H9 (cell line): ENCODE measurements at regions not wholly inside any gene's neighbourhood (a gene's known extent, or its start where the extent isn't known, plus 50 kb on each side); places are given as distances from the start of the nearest gene placed in this dataset.

ENCODE experiments used
- DNase-seq: peaks from one replicate; pipeline ENCODE4 v3.0.0-alpha.2; 2017
- H2AFZ ChIP-seq: one replicate; pipeline ENCODE4 v1.6.1; 2013; ENCODE audit warnings: mild to moderate bottlenecking, low read length, control low read depth, moderate library complexity
- H2AK5ac ChIP-seq: 2 replicates; pipeline ENCODE4 v1.6.1; 2013; ENCODE audit warnings: low read length, control low read depth, mixed read lengths; ENCODE audit not compliant: insufficient read length
- H2BK120ac ChIP-seq: one replicate; pipeline ENCODE4 v1.6.1; 2013; ENCODE audit warnings: low read depth, mild to moderate bottlenecking, low read length, control low read depth, inconsistent platforms; ENCODE audit not compliant: poor library complexity, severe bottlenecking
- H2BK12ac ChIP-seq: 2 replicates; pipeline ENCODE4 v1.6.1; 2013; ENCODE audit warnings: low read length, control low read depth, mixed read lengths, low read depth; ENCODE audit not compliant: insufficient read length
- H2BK15ac ChIP-seq: 2 replicates; pipeline ENCODE4 v1.6.1; 2013; ENCODE audit warnings: low read depth, low read length, control low read depth
- H2BK20ac ChIP-seq: one replicate; pipeline ENCODE4 v1.6.1; 2013; ENCODE audit warnings: low read depth, mild to moderate bottlenecking, low read length, control low read depth, inconsistent platforms; ENCODE audit not compliant: poor library complexity, severe bottlenecking
- H2BK5ac ChIP-seq: 2 replicates; pipeline ENCODE4 v1.6.1; 2013; ENCODE audit warnings: low read length, control low read depth, mixed read lengths; ENCODE audit not compliant: insufficient read length
- H3K14ac ChIP-seq: 2 replicates; pipeline ENCODE4 v1.6.1; 2013; ENCODE audit warnings: low read length, control low read depth; ENCODE audit not compliant: insufficient read depth
- H3K18ac ChIP-seq: 2 replicates; pipeline ENCODE4 v1.6.1; 2013; ENCODE audit warnings: low read depth, mild to moderate bottlenecking, mixed read lengths, low read length, control low read depth; ENCODE audit not compliant: insufficient read length
- H3K23ac ChIP-seq: 2 replicates; pipeline ENCODE4 v1.6.1; 2013; ENCODE audit warnings: low read length, control low read depth, mixed read lengths, low read depth; ENCODE audit not compliant: insufficient read length
- H3K23me2 ChIP-seq: 2 replicates; pipeline ENCODE4 v1.6.1; 2013; ENCODE audit warnings: low read depth, mild to moderate bottlenecking, mixed read lengths, low read length, control low read depth; ENCODE audit not compliant: insufficient read length, poor library complexity, severe bottlenecking
- H3K27ac ChIP-seq: 2 replicates; pipeline ENCODE4 v1.5.1; 2013; ENCODE audit warnings: low read length, control low read depth, mixed read lengths, low read depth; ENCODE audit not compliant: insufficient read length
- H3K27me3 ChIP-seq: 2 replicates; pipeline ENCODE4 v1.6.1; 2013; ENCODE audit warnings: low read length, control low read depth, inconsistent platforms; ENCODE audit not compliant: insufficient read depth
- H3K4ac ChIP-seq: 2 replicates; pipeline ENCODE4 v1.6.1; 2013; ENCODE audit warnings: low read depth, mild to moderate bottlenecking, control low read depth, inconsistent platforms, low read length, moderate library complexity
- H3K4me1 ChIP-seq: 2 replicates; pipeline ENCODE4 v1.6.1; 2013; ENCODE audit warnings: low read length, control low read depth, inconsistent platforms; ENCODE audit not compliant: insufficient read depth
- H3K4me2 ChIP-seq: 2 replicates; pipeline ENCODE4 v1.6.1; 2013; ENCODE audit warnings: low read length, control low read depth, mixed read lengths; ENCODE audit not compliant: insufficient read length, insufficient read depth
- H3K56ac ChIP-seq: 2 replicates; pipeline ENCODE4 v1.6.1; 2013; ENCODE audit warnings: low read depth, mild to moderate bottlenecking, mixed read lengths, low read length, control low read depth; ENCODE audit not compliant: insufficient read length
- H3K79me1 ChIP-seq: 2 replicates; pipeline ENCODE4 v1.6.1; 2013; ENCODE audit warnings: low read depth, mild to moderate bottlenecking, moderate library complexity, low read length, control low read depth, inconsistent platforms; ENCODE audit not compliant: insufficient read depth, poor library complexity, severe bottlenecking
- H3K79me2 ChIP-seq: 2 replicates; pipeline ENCODE4 v1.6.1; 2013; ENCODE audit warnings: low read length, control low read depth, inconsistent platforms; ENCODE audit not compliant: insufficient read depth
- H3K9ac ChIP-seq: 2 replicates; pipeline ENCODE4 v1.6.1; 2013; ENCODE audit warnings: low read length, control low read depth, mixed read lengths; ENCODE audit not compliant: insufficient read length; ENCODE audit errors: extremely low read depth
- H3K9me3 ChIP-seq: one replicate; pipeline ENCODE4 v1.6.1; 2013; ENCODE audit warnings: low read depth, low read length, inconsistent platforms; ENCODE audit not compliant: control insufficient read depth
- H3T11ph ChIP-seq: one replicate; pipeline ENCODE4 v1.6.1; 2013; ENCODE audit warnings: mild to moderate bottlenecking, low read length, control low read depth, inconsistent platforms
- H4K20me1 ChIP-seq: one replicate; pipeline ENCODE4 v1.6.1; 2013; ENCODE audit not compliant: control insufficient read depth, insufficient read length, insufficient read depth
- H4K5ac ChIP-seq: 2 replicates; pipeline ENCODE4 v1.6.1; 2013; ENCODE audit warnings: low read depth, mild to moderate bottlenecking, mixed read lengths, low read length, control low read depth; ENCODE audit not compliant: insufficient read length
- H4K8ac ChIP-seq: replicated peaks from 2 replicates; pipeline ENCODE4 v1.6.1; 2013; ENCODE audit warnings: low read length, control low read depth, mixed read lengths, low read depth; ENCODE audit not compliant: insufficient read length
- H4K91ac ChIP-seq: 2 replicates; pipeline ENCODE4 v1.6.1; 2013; ENCODE audit warnings: low read depth, mild to moderate bottlenecking, moderate library complexity, mixed read lengths, low read length, control low read depth; ENCODE audit not compliant: insufficient read length
- H3K27ac Mint-ChIP-seq, 3 experiments: 2 replicates in 2 of 3; 3 replicates in 1 of 3; pipeline ENCODE4 v1.8.0; 2020 to 2021; ENCODE audit warnings: mixed read lengths in 3 of 3, mild to moderate bottlenecking in 1 of 3, moderate library complexity in 1 of 3
- H3K27me3 Mint-ChIP-seq: 2 replicates; pipeline ENCODE4 v1.8.0; 2021; ENCODE audit warnings: low read depth, mild to moderate bottlenecking, moderate library complexity, mixed read lengths
- H3K36me3 Mint-ChIP-seq, 3 experiments: 2 replicates in 2 of 3; 3 replicates in 1 of 3; pipeline ENCODE4 v1.8.0; 2020 to 2021; ENCODE audit warnings: low read depth in 3 of 3, mixed read lengths in 3 of 3; ENCODE audit not compliant: insufficient read depth in 1 of 3
- H3K4me1 Mint-ChIP-seq, 2 experiments: 2 replicates each; pipeline ENCODE4 v1.8.0; 2020; ENCODE audit warnings: mixed read lengths in 2 of 2
- H3K4me3 Mint-ChIP-seq, 2 experiments: 2 replicates in 1 of 2; 3 replicates in 1 of 2; pipeline ENCODE4 v1.8.0; 2020 to 2021; ENCODE audit warnings: mild to moderate bottlenecking in 2 of 2, mixed read lengths in 2 of 2, moderate library complexity in 1 of 2
- H3K9me3 Mint-ChIP-seq, 2 experiments: 2 replicates in 1 of 2; 3 replicates in 1 of 2; pipeline ENCODE4 v1.8.0; 2020; ENCODE audit warnings: mild to moderate bottlenecking in 2 of 2, mixed read lengths in 2 of 2, moderate library complexity in 1 of 2
- WGBS: extraction: QIAGEN DNeasy Blood & Tissue Kit; methylation state at CpG from one replicate; pipeline ENCODE4 v1.1.7; 2013; ENCODE audit warnings: missing lambda C conversion rate, low lambda C conversion rate, mixed read lengths; ENCODE audit not compliant: insufficient read length; ENCODE audit errors: extremely low coverage; 5-methylcytosine and 5-hydroxymethylcytosine counted together
- TF ChIP-seq, protein P1 (sequence below): fragments of 200-600 bp; sonication (generic); conservative IDR thresholded peaks from 3 replicates; pipeline ENCODE4 v1.8.0; 2021; ENCODE audit warnings: antibody characterized with exemption, mild to moderate bottlenecking

DNA sequence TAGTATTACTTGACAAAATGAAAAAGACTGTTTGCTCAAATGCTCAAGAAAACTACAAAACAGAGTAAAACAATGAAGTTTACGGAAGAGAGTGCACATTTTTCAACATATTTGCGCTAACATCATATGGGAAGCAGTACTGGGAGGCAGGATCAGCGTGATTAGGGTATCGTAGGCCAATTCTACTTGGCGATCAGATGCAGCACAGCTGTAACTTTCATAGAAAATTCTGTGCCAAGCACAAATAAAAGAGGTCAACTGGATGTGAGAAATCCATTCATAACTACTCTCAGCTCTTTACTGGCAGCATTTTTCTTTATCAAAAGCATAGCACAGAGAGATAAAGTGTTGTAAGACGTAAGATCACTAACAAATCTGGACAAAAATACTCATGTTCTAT lies 1196.3 kb upstream of the GBE1 start:
- no peaks in the 10 kb centered on the region for H3K9me3 ChIP-seq
- no peak overlapping the region for H2BK15ac ChIP-seq
- H3K4ac ChIP-seq, result no peak overlapping the region
- H4K91ac ChIP-seq, result no peak overlapping the region
- H3K23me2 ChIP-seq, result no peaks in the 10 kb centered on the region
- H3K4me1 Mint-ChIP-seq, result peaks cover 0 to 2% of the 10 kb centered on the region in 2 experiments; a peak in 2 of 4 replicates
- H3K36me3 Mint-ChIP-seq, result peaks cover 0 to 10% (median 7%) of the 10 kb centered on the region in 3 experiments; a peak in 5 of 7 replicates
- H3K27ac Mint-ChIP-seq, result no peak overlapping the region
- H3K27me3 Mint-ChIP-seq, result no peaks in the 10 kb centered on the region
- no peak overlapping the region for H3K4me2 ChIP-seq
- no peak overlapping the region for H3K27ac ChIP-seq
- no peak overlapping the region for H3K14ac ChIP-seq
- H4K5ac ChIP-seq, result no peak overlapping the region
- no peaks in the 10 kb centered on the region for H3K4me1 ChIP-seq
- H4K20me1 ChIP-seq, result no peaks in the 10 kb centered on the region
- WGBS, result no CpG with 5 or more reads among the region's 6 CpGs
- no peak overlapping the region for H2BK12ac ChIP-seq
- no peak overlapping the region for H2AK5ac ChIP-seq
- no peak overlapping the region for H3T11ph ChIP-seq
- H3K23ac ChIP-seq, result no peak overlapping the region
- H3K79me1 ChIP-seq, result no peaks in the 10 kb centered on the region
- H4K8ac ChIP-seq, result no peak overlapping the region
- TF ChIP-seq, protein P1, sequence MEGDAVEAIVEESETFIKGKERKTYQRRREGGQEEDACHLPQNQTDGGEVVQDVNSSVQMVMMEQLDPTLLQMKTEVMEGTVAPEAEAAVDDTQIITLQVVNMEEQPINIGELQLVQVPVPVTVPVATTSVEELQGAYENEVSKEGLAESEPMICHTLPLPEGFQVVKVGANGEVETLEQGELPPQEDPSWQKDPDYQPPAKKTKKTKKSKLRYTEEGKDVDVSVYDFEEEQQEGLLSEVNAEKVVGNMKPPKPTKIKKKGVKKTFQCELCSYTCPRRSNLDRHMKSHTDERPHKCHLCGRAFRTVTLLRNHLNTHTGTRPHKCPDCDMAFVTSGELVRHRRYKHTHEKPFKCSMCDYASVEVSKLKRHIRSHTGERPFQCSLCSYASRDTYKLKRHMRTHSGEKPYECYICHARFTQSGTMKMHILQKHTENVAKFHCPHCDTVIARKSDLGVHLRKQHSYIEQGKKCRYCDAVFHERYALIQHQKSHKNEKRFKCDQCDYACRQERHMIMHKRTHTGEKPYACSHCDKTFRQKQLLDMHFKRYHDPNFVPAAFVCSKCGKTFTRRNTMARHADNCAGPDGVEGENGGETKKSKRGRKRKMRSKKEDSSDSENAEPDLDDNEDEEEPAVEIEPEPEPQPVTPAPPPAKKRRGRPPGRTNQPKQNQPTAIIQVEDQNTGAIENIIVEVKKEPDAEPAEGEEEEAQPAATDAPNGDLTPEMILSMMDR, result no peak
- H2BK120ac ChIP-seq, result no peak overlapping the region
- H2BK20ac ChIP-seq, result no peak overlapping the region
- no peak overlapping the region for H2BK5ac ChIP-seq
- H3K79me2 ChIP-seq, result no peaks in the 10 kb centered on the region
- no peak overlapping the region for H3K9ac ChIP-seq
- H3K56ac ChIP-seq, result no peak overlapping the region
- no peak overlapping the region for H2AFZ ChIP-seq
- no peaks in the 10 kb centered on the region for H3K27me3 ChIP-seq
- H3K9me3 Mint-ChIP-seq, result peaks cover 7 to 14% of the 10 kb centered on the region in 2 experiments; a peak in 4 of 5 replicates
- no peak overlapping the region for H3K18ac ChIP-seq
- no peak overlapping the region for H3K4me3 Mint-ChIP-seq
- DNase-seq, result no peak
